Mucosa of descending colon (tissue), 3 donors: ENCODE measurements at regions not wholly inside any gene's neighbourhood (a gene's known extent, or its start where the extent isn't known, plus 50 kb on each side); places are given as distances from the start of the nearest gene placed in this dataset.
A peak's percentile ranks its signal among the peaks of the same experiment; 100 is the strongest.

Source experiments
- ATAC-seq: fragments of 200-7000 bp; cut with Tn5 transposase; one replicate; pipeline ENCODE4 v1.9.1; 2020; ENCODE audit warnings: mild to moderate bottlenecking, moderate library complexity
- DNase-seq, 3 donors: peaks; one replicate each; pipeline ENCODE4 v3.0.0-alpha.2; 2020
- H3K36me3 ChIP-seq: fragments of 200-600 bp; one replicate; pipeline ENCODE4 v1.8.0; 2021; ENCODE audit warnings: low read depth, mild to moderate bottlenecking
- H3K4me1 ChIP-seq: fragments of 200-600 bp; one replicate; pipeline ENCODE4 v1.8.0; 2021; ENCODE audit warnings: low read depth, mild to moderate bottlenecking
- H3K4me3 ChIP-seq: fragments of 200-600 bp; one replicate; pipeline ENCODE4 v1.8.0; 2021; ENCODE audit warnings: mild to moderate bottlenecking
- H3K9me3 ChIP-seq: fragments of 200-600 bp; one replicate; pipeline ENCODE4 v1.8.0; 2021; ENCODE audit warnings: mild to moderate bottlenecking
- intact Hi-C, 2 donors: fragments of 100-400 bp; cut with DNase I in 1 of 2; cut with micrococcal nuclease in 1 of 2; formaldehyde crosslinking; loops; one replicate each; pipeline versions ENCODE4 v1.11.0 to v1.11.1; 2022; cut with DNase I, micrococcal nuclease
- TF ChIP-seq, protein P1 (sequence below): fragments of 200-600 bp; IDR thresholded peaks from one replicate; pipeline ENCODE4 v1.8.0; 2022; ENCODE audit warnings: antibody characterized with exemption, mild to moderate bottlenecking
- donor health status: DM: no; HTN: no; CAD: no; lungs with moderate emphysema.
- donor health status: DM: no; HTN: no; CAD: no.
- donor health status: DM: no; HTN: yes; CAD: no.

DNA sequence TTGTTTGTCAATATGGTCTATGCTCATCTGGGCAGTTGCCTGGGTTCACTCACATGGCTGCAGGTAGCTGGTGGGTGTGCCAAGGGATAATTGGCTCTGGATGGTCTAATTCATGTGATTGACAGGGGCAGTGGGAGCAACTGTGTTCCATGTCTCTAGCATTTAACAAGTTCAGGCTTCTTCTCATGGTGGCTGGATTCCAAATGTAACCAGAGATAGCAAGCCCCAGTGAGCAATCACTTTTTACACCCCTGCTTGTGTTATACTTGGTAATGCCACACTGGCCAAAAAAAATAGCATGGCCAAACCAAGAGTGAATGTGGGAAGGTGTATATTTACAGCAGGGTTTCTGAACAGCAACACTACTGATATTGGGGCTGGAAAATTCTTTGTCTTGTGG is 89.6 kb upstream of the TNFSF11 start:
- Histone ChIP-seq H3K36me3 (no peaks in the 10 kb centered on the region), H3K4me3 (no peak overlapping the region), H3K9me3 (no peaks in the 10 kb centered on the region), H3K4me1 (no peaks in the 10 kb centered on the region)
- DNase-seq (no peak), ATAC-seq (no peak)
- intact Hi-C loops: no loop called here
- TF ChIP-seq, protein P1, sequence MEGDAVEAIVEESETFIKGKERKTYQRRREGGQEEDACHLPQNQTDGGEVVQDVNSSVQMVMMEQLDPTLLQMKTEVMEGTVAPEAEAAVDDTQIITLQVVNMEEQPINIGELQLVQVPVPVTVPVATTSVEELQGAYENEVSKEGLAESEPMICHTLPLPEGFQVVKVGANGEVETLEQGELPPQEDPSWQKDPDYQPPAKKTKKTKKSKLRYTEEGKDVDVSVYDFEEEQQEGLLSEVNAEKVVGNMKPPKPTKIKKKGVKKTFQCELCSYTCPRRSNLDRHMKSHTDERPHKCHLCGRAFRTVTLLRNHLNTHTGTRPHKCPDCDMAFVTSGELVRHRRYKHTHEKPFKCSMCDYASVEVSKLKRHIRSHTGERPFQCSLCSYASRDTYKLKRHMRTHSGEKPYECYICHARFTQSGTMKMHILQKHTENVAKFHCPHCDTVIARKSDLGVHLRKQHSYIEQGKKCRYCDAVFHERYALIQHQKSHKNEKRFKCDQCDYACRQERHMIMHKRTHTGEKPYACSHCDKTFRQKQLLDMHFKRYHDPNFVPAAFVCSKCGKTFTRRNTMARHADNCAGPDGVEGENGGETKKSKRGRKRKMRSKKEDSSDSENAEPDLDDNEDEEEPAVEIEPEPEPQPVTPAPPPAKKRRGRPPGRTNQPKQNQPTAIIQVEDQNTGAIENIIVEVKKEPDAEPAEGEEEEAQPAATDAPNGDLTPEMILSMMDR: no peak

DNA sequence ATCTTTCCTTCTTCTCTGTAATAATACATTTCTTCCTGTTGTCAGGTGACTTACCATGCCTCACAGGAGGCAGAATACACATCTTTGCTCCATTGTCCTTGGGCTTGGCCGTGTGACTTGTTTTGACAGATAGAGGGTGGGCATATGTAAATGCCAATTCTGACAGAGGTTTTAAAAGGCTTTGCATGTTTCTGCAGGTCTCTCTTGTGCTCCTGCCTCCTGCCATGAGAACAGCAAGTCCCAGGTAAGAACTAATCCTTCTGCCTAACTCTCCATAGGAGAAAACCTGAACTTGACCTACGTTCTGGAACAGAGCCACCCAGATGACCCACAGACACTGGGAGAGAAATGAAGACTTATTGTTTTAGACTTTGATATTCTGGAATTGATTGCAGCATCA is 88.7 kb upstream of the TNFSF11 start:
- no peak for ATAC-seq
- no peaks in the 10 kb centered on the region for H3K4me1 ChIP-seq
- H3K36me3 ChIP-seq: no peaks in the 10 kb centered on the region
- H3K9me3 ChIP-seq: no peaks in the 10 kb centered on the region
- intact Hi-C loops: no loop called here
- no peak for DNase-seq
- H3K4me3 ChIP-seq: no peak overlapping the region
- TF ChIP-seq, protein P1: no peak

DNA sequence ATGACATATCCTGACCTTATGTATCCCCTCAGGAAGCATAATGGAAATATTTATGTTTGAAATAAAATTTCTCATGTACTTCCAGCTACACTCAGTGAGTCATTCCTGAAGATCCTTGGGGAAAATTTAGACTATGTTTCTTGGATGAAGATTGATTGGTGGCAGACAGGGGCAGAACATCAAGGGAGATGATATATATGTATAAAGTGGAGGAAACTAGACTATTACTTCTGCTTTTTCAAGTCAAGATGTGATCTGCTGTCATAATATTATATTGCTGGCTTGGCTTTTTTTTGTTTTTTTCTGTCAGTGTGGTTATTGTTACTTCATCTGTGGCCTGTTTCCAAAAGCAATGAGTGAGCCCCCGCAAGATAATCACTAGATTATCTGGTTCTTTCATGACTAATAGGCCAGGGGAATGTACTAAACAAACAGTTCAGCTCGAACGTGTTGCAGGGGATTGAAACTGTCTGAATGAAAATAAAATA is 87.2 kb upstream of the TNFSF11 start:
- Histone ChIP-seq H3K4me1 (no peaks in the 10 kb centered on the region), H3K9me3 (no peaks in the 10 kb centered on the region), H3K4me3 (no peak overlapping the region), H3K36me3 (no peaks in the 10 kb centered on the region)
- TF ChIP-seq, protein P1: no peak
- DNase-seq: no peak
- peak; percentile 33 for ATAC-seq
- intact Hi-C loops: no loop called here

DNA sequence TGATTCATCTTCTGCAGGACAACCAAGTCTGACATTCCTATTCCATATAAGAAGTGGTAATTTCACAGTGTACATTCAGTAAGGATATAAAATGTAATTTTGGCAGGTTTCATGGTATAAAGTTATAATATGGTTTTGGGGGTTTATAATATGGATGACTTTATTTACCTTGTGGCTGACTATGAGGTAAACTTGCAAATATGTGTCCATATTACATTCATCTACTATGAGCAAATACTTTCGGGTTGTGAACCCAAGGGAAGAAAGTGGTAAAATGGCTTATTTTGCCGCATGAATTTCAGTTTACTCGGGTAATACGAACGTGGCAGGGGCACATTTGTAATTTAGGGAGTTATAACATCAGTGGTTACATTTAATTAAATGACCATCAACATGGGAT is 86.7 kb upstream of the TNFSF11 start:
- TF ChIP-seq, protein P1: no peak
- H3K36me3 ChIP-seq: no peaks in the 10 kb centered on the region
- no peaks in the 10 kb centered on the region for H3K9me3 ChIP-seq
- intact Hi-C loops: no loop called here
- no peaks in the 10 kb centered on the region for H3K4me1 ChIP-seq
- no peak for ATAC-seq
- no peak overlapping the region for H3K4me3 ChIP-seq
- DNase-seq: no peak

DNA sequence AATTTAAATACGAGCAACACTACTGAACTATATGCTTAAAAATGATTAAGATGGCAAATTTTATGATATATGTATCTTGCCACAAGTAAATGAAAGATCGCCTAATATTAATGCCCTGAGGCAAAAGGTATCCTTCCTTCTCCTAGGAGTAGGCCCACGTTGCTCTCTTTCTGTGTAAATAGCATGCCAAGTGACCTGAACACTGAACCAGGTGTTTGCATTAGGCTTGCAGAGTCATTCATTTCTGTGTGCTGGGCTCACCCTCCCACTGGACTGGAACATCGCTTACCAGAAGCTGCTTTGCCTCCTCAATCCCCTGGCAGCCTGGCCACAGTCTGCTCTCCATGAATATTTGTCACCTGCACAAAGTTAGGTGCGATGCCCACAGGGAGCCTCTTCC is 83.3 kb upstream of the TNFSF11 start:
- no peaks in the 10 kb centered on the region for H3K9me3 ChIP-seq
- no peaks in the 10 kb centered on the region for H3K4me1 ChIP-seq
- no peak overlapping the region for H3K4me3 ChIP-seq
- no peak for ATAC-seq
- DNase-seq: no peak
- intact Hi-C loops: no loop called here
- H3K36me3 ChIP-seq: no peaks in the 10 kb centered on the region
- TF ChIP-seq, protein P1: no peak

DNA sequence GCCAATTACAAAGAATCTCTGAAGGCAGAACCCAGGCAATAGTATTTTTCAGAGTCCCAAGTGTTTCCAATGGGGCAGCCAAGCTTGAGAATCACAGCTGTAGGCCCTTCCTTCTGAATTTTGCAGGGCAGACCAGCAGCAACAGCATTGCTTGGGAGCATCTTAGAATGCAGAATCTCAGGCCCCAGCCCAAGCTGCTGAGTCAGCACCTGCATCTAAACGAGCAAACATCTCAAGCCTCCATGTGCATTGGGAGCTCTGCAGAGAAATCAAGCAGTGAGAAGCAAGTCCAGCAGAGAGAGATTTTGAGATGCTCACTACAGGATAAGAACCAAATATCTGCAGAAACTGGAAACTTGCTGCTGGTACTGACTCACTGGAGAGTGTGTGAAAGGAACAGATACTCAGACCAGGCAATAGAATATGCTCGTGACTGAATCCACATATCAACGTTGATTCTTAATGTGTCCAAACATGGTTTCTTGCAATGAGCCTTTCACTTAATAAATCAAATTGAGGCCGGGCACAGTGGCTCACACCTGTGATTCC is 81.5 kb upstream of the TNFSF11 start:
- no peak overlapping the region for H3K4me3 ChIP-seq
- no peaks in the 10 kb centered on the region for H3K9me3 ChIP-seq
- H3K4me1 ChIP-seq: no peaks in the 10 kb centered on the region
- ATAC-seq: no peak
- no peak for DNase-seq
- TF ChIP-seq, protein P1: no peak
- intact Hi-C loops: no loop called here
- H3K36me3 ChIP-seq: no peaks in the 10 kb centered on the region
